GM18508 (cell line): ENCODE measurements at regions not wholly inside any gene's neighbourhood (a gene's known extent, or its start where the extent isn't known, plus 50 kb on each side); places are given as distances from the start of the nearest gene placed in this dataset.

Experiments
- ATAC-seq: cut with Tn5 transposase; IDR thresholded peaks from one replicate; pipeline ENCODE4 v1.9.1; 2021; ENCODE audit warnings: moderate number of reproducible peaks; ENCODE audit not compliant: insufficient read depth, unreplicated experiment

DNA sequence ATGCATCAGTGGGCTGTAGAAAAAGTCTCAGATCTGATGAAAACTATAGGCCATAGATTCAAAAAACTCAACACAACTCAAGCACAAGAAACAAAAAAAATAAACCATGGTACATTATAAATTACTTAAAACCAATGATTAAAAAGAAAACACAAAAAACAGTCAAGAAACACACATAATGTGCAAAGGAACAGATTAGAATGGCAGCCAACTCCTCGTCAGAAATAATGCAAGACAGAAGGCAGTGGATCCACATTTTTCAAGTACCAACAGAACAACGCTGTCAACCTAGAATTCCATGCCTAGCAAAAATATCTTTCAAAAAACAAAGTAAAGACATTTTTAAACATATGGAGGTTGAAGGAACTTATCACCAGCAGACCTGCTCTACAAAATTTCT lies 69.7 kb downstream of the PSMB1 start:
- ATAC-seq, result no peak

DNA sequence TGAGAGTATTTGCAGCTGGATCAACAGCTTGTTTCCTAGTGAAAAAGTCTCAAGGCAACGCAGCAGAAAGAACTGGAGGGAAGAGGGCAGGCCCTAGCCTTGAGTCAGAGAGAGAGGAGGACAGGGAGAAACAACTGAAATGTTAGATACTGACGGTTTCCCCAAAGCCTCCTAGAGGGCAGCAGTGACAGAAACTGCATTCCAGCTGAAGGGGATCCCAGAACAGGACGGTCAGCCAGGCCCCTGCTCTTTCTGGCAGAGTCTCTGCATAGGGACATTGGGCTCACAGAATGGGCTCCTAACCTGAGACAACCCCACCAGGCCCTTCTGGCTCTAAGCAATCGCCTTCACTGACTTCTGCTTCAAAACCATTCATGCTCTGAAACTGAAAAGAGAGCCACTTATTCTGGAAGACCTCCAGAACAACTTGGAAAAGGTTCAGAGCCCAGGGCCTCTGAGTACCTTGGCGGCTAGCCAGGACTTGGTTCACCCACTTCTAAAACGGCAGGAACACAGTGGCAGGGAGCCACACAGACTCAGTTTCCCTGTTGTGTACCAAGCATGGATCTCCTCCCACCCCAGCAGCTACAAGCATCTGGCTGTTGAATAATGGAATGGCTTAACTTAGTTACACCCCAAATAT lies 72.9 kb downstream of the PSMB1 start:
- no peak for ATAC-seq

DNA sequence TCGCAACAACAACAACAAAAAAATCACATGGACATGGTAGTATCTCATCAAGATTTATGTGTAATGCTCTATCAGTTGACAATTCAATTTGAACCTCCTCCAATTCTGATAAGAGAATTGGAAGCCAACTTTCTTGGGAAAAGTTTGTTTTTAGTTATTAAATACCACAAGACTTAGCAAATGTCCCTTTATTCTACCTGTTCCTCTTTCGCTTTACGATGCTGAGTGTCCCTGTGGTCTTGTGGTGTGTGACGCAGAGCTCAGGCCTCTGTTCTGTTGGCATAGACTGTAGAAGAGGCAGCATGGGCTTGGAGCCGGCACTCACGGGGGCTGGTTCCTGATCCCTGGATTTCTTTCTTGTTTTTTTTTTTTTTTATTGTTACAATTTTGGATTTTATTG lies 76.7 kb downstream of the PSMB1 start:
- no peak for ATAC-seq

DNA sequence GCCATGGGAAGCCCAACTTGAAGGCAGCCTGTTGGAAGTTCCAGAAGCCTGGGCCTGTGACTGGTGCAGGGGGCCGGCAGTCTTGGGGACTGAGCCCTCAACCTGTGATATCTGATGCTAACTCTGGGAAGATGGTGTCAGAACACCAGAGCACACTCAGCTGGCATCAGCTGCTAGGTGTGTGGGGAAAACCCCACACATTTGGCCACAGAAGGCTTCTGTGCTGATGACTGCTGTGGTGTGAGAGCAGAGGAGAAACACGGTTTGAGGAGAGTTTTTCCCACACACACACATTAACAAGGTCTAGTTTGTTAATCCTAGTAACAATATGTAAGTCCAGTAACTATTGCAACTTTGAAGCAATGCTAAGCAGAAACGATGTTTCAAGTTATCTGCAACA lies 78.0 kb downstream of the PSMB1 start:
- ATAC-seq, result no peak

DNA sequence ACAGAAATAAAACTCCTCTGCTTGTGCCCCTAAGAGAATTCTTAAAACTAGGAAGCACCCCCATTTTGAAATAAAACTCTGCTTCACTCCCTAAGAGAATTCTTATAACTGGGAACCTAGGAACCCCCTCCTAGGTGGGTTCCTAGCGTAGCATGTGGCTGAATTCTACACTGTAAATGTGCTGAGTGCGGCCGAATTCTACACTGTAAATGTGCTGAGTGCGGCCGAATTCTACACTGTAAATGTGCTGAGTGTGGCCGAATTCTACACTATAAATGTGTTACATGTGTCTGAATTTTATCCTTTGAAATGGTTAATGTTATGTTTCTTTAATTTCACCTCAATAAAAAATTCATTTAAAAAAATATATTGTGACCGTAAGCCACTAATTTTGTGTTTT lies 79.3 kb downstream of the PSMB1 start:
- ATAC-seq, result no peak

DNA sequence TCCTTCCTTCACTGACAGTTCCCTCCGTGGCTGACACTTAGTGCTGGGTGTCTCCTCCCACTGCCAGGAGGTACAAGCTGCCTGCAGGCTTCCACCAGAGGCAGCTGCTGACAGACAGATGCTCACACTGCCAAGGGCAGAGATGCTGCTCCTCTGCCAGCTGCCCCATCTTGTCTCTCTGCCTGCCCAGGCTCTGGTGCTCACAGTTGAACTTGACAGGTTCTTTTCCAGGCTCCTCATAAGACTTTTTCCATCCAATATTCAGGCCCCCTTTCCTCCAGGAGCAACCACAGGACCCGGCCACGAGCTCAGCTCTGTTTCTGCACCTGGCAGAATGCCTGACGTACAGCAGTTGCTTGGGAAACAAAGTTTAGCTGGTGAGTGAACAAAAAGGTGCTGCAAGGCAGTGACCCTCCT lies 79.8 kb downstream of the PSMB1 start:
- no peak for ATAC-seq

DNA sequence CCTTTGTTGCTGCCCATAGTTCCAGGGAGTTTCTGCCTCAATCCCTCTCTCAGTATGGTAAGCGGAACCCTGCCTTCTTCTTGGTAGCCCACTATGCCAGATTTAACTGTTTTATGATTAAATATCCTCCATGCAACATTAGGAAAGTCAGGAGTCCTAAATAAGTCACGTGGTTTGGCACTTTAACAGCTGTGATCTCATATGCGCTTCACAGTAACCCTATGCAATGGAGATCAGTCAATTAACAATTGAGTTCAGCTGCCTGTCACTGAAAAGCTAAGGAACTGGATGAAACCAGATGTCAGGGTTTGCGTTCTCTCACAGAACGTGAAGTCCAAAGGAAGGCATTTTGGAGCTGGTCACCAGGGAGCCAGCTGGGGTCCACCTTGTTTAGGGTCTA lies 81.6 kb downstream of the PSMB1 start:
- no peak for ATAC-seq

DNA sequence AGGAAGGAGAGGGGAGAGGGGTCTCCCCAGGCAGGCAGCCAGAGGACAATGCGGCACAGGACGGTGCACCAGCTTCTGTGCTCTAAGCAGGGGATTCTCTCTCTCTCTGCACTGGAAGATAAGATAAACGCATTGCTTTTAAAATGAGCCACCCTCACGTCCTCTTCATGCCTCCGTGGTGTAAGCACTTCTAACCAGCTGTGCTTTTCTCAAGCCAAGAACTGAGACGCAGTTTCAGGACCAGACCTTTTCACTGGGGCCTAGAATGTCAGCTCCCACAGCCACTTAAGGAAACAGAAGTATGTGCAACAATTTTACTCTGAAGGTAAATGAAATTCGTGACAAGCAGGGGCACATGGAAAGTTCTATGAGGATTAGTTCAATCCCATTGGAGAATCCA lies 82.4 kb downstream of the PSMB1 start:
- no peak for ATAC-seq

DNA sequence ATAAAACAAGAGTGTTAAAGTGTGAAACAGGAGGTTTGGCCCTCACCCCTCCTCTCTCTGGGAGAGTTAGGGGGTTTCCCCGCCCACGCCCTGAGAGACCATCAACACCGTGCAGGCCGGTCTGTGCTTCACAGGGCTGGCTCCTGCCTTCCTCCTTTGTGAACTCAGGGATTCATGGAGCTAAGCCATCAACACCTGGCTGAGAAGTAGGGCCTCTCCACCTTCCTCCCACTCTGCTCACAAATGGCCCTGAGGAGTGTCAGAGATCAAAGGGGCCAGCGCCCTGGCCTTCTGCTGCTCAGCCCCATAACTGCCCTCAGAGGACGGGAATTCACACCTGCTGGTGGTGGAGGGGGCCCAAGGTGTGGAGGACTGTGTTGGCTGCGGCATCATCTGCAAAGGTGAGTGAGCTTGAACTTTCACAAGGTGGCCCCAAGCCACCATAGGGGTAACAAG lies 88.6 kb downstream of the PSMB1 start:
- ATAC-seq, result no peak

DNA sequence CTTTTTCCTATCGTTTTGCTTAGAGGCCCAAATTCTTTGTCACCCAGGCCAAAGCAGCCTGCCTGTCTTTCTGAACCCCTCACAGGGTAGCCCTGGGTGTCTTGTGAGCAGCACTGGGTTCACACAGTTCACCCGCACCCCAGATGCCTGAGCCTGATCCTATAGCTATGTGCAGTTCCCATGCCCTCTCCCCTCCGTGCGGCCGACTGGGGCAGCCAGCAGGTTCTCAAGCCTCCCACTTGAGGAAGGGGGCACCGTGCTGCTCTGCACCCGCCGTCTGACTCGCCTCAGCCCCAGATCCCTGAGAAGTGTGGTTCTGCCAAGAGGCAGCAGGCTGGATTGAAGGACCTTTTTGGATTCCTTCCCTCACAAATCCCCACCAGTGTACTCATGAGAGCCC lies 89.0 kb downstream of the PSMB1 start:
- ATAC-seq, result no peak

DNA sequence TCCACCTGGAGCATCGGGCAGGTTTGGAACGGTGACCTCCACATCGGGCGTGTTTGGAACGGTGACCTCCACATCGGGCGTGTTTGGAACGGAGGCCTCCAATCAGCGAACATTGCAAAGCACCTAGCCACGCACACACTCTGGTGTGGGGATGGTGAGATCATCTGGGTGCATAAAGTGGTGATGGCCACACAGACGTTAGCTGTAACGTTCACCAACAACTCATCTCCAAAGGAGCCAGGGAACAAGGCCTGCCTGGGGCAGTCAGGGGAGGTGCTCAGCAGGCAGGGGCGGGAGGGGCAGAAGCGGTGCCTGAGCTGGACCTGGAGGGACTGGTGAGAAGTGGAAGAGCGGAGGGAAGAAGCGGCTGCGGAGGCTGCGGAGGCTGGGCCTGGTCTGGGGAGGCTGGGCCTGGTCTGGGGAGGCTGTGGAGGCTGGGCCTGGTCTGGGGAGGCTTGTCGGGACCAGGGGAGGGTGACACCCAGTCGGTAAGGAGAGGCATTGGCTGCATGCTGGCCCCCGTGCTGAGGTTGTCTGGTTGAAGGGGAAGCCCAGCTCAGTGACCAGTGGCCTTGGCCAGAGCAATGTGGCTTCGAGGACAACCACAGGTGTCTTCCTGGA lies 89.9 kb downstream of the PSMB1 start:
- ATAC-seq, result no peak

DNA sequence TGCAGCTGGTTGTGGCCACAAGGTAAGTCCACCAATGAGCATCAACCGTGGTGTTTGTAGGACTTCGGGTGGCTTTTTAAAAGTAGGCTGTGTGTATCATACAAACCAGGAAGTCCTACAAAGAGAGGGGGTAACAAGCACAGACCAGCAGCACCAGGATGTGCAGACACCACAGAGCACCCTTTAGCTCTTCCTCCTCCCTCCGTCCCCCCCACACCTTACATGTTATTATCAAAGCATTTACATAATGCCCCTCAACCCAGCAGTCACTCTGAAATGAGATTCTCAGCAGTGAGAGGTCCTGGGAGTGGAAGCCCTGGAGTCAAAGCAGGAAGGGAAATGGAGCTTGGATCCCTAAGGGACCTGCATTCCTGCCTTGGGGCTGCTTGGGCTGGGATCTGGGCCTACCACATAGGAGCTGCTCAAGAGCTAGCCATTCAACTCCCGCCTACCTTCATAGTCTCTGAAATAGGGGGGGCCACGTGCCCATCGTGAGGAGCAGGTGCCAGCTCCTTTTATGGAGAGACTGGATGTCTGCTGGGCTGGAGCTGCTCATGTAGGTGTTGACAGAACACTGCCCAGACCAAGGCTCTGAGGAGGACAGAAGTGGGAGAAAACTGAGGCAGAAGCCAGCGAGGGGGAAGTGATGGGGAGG lies 90.6 kb downstream of the PSMB1 start:
- no peak for ATAC-seq

DNA sequence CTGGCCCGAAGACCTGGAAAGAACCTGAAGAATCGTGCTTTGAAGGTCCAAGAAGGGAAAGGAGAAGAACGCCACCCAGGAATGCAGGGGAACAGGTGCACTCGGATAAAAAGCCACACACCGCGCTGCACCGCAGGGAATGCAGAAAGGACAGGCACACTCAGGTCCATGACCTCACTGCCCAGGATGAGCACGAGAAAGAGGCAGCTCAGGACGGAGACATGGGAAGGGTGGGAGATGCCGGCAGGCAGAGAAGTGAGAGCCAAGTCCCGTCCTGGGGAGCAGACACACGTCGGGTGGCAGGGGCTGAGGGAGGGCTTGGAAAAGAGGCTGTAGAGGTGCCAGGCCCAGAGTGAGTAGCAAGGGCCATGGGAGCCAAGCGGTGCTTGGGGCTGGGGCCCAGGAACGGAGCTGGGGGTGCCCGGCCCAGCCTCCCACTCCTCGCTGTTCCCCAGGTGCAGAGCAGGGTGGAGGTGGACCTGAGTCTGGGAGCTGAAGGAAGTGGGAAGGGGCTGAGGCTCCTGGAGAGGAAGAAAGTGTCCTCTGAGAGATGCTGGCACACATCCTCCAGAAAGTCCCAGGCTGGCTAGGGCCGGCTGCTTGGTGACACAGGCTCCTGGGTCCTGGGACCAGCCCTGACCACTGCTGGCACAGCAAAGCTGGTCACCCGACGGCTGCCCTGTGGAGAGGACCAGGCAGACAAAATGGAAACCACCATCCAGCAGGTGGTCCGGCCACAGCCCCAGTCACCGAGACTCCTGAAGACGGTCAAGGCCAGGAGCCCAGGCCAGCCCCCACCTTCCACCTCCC lies 91.3 kb downstream of the PSMB1 start:
- no peak for ATAC-seq

DNA sequence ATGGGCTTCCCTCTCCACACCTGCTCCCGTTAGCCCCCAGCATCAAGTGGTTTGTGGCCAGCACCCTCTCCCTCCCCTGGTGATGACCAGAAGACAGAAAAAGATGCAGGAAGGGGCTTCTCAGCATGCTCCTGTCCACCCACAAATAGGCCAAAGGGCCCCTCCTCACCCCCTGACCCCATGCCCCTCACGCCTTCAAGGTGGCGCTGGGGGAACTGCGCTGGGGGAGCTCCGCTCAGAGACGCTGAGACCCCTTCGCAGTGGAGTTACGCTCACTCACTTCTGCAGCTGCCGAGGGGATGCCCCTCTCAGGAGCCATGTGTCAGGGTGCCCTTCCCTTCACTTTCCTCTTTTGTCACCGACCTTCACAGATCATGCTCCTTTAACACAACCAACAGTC lies 92.0 kb downstream of the PSMB1 start:
- ATAC-seq, result no peak

DNA sequence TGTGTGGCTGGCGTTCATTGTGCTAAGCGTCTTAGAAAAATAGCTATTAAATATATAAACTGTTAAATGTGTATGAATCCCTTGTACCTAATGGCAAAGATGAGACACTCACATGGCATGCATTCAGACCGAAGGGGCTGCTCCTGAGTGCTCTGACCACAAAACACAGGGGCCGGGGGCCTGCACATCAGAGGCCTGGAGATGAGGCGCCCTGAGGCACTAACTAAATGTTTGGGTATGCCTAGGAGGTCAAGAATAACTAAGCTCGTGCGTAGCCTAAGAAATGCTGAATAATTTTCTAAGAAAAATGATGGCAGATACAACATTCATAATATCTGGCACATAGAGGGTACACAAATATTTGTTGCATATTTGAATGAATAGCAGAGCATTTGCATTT lies 92.5 kb downstream of the PSMB1 start:
- ATAC-seq, result no peak

DNA sequence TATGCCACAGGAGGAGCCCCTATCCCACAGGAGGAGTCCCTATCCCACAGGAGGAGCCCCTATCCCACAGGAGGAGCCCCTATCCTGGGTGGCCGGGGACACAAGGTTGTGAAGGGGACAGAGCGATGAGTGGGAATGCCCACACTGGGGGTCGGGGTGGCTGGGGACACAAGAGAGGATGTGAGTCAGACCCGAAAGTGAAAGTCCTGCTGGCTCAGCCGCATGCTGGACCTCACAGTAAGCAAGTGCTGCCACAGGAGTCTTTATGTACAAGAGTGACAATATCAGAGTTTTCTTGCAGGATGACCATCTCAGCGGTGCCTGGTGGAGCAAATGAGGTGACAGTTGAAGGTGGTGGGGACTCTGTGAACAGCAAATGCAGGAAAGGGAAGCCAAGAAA lies 93.7 kb downstream of the PSMB1 start:
- peak; percentile 85 for ATAC-seq

DNA sequence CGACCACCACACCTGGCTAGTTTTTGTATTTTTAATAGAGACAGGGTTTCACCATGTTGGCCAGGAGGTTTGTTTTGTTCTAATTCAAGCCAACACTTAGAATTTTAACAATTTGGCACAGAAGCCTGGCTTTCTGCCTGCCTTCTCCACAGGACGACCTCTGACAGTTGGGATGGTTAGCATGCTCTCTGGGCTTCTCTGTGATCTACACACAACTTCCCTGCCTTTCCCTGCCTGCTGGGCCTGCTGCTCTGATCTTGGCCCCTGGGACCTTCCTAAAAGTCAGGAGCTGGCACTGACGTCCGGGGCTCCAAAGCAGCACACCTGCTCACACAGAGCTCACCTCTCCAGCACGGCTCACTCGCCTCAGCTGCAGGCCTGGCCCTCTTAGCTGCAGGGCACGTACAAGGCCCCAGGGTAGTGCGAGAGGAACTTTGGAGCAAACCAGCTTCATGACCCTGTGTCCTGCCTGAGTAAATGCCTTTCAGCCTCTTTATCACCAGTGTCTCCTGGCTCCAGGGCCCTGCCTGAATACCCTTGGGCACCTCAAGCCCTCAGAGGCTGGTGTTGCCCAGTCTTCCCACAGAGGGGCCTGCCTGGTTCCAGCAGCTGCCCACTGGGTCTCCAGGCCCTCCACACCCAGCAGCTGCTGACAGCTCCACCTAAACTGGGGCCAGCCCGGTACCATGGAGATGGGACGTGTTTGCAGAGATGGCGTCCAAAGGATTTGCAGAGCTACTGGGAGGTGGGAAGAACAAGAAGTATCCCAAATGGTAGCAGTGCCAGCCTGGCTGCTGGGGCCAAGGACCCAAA lies 96.0 kb downstream of the PSMB1 start:
- ATAC-seq, result no peak
